ENCODE measurements at regions not wholly inside any gene's neighbourhood (a gene's known extent, or its start where the extent isn't known, plus 50 kb on each side); places are given as distances from the start of the nearest gene placed in this dataset.
"Not testable (repeated sequence)": the region's sequence is repeated elsewhere in the genome, so short reads cannot be mapped to it uniquely, and the experiment has no call there.

- DNase-seq (ENCODE audit: low read depth in 1 of 2, low spot score in 1 of 2), result no peak
- TF ChIP-seq, protein P1, sequence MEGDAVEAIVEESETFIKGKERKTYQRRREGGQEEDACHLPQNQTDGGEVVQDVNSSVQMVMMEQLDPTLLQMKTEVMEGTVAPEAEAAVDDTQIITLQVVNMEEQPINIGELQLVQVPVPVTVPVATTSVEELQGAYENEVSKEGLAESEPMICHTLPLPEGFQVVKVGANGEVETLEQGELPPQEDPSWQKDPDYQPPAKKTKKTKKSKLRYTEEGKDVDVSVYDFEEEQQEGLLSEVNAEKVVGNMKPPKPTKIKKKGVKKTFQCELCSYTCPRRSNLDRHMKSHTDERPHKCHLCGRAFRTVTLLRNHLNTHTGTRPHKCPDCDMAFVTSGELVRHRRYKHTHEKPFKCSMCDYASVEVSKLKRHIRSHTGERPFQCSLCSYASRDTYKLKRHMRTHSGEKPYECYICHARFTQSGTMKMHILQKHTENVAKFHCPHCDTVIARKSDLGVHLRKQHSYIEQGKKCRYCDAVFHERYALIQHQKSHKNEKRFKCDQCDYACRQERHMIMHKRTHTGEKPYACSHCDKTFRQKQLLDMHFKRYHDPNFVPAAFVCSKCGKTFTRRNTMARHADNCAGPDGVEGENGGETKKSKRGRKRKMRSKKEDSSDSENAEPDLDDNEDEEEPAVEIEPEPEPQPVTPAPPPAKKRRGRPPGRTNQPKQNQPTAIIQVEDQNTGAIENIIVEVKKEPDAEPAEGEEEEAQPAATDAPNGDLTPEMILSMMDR (IDR thresholded peaks at IDR 0.05; ENCODE audit: insufficient read depth, low read length), result no peak
- TF ChIP-seq POLR2AphosphoS5 (IDR thresholded peaks at IDR 0.05; ENCODE audit: low read depth), result no peak
- no peak for TF ChIP-seq GABPA (IDR thresholded peaks at IDR 0.05; ENCODE audit: low read depth)
- TF ChIP-seq REST (IDR thresholded peaks at IDR 0.05; ENCODE audit: insufficient replicate concordance, low read depth), result no peak
- no peak for TF ChIP-seq SPI1 (IDR thresholded peaks at IDR 0.05; ENCODE audit: borderline replicate concordance, low read depth)
- H3K27me3 ChIP-seq (ENCODE audit: insufficient read depth, poor library complexity, severe bottlenecking), result no peaks in the 10 kb centered on the region
- H3K27ac ChIP-seq (replicated peaks), result no peak overlapping the region
- H3K4me3 ChIP-seq (replicated peaks; ENCODE audit: insufficient read depth, low read length), result no peak overlapping the region
Observed at GRCh38 chr1:88618331-88618730, 65.7 kb upstream of the PKN2 start.

GRCh38 chr1:88623101-88623500 lies 61.0 kb upstream of the PKN2 start:
- not testable (repeated sequence) for H3K27me3 ChIP-seq (ENCODE audit: insufficient read depth, poor library complexity, severe bottlenecking); H3K4me3 ChIP-seq (replicated peaks; ENCODE audit: insufficient read depth, low read length); DNase-seq (ENCODE audit: low read depth in 1 of 2, low spot score in 1 of 2); H3K27ac ChIP-seq (replicated peaks)

Data from HL-60 (cell line).